Progenitor cell of endocrine pancreas (in vitro differentiated cells): ENCODE measurements at regions not wholly inside any gene's neighbourhood (a gene's known extent, or its start where the extent isn't known, plus 50 kb on each side); places are given as distances from the start of the nearest gene placed in this dataset.
"Not testable (repeated sequence)": the region's sequence is repeated elsewhere in the genome, so short reads cannot be mapped to it uniquely, and the experiment has no call there.

ENCODE experiments used
- DNase-seq: peaks from one replicate; pipeline ENCODE4 v3.0.0; 2021; ENCODE audit warnings: low spot score; ENCODE audit not compliant: unreplicated experiment
- H3K27ac Mint-ChIP-seq: 2 replicates; pipeline ENCODE4 v1.8.0; 2021; ENCODE audit warnings: mild to moderate bottlenecking, moderate library complexity, mixed read lengths
- H3K27me3 Mint-ChIP-seq: 2 replicates; pipeline ENCODE4 v1.8.0; 2021; ENCODE audit warnings: mixed read lengths
- H3K36me3 Mint-ChIP-seq: 2 replicates; pipeline ENCODE4 v1.8.0; 2022; ENCODE audit warnings: mixed read lengths; ENCODE audit not compliant: insufficient read depth
- H3K4me1 Mint-ChIP-seq: 2 replicates; pipeline ENCODE4 v1.8.0; 2021; ENCODE audit warnings: low read depth, mixed read lengths
- H3K4me3 Mint-ChIP-seq: 2 replicates; pipeline ENCODE4 v1.8.0; 2021; ENCODE audit warnings: low read depth, mild to moderate bottlenecking, moderate library complexity, mixed read lengths
- H3K9me3 Mint-ChIP-seq: 2 replicates; pipeline ENCODE4 v1.8.0; 2021; ENCODE audit warnings: low read depth, mixed read lengths
- TF ChIP-seq, protein P1 (sequence below): fragments of 200-600 bp; sonication (generic); IDR thresholded peaks from one replicate; pipeline ENCODE4 v1.5.0; 2021; ENCODE audit warnings: antibody characterized with exemption, mild to moderate bottlenecking; ENCODE audit not compliant: unreplicated experiment

DNA sequence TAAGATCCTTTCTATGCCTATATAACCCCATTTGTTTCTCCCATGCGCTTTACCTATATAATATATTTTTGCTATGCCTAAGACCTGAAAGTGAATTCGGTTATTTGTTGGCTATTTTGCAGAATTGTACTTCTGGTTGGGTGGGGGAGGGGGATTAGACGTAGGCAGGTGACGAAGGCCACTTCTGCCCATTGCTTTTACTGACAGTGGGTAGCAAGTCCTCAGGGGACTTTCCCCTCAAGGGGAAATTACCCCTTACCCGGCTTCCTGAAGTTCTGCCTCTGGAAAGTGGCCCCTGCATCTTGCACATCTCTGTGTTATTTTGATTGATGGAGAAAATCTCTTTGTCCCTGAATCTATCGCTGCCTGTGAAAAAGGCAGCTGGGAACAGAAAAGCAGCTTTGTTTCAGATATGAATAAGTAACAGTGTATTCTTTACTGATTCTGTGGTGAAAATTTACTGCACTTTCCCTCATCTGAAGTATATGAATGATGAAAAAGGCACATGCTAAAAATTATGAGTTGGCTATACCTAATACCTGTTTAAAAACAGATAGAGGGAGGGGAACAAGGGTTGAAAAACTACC lies 133.9 kb downstream of the UTRN start:
- Mint-ChIP-seq H3K4me3 (no peak overlapping the region), H3K27ac (no peak overlapping the region), H3K4me1 (peaks cover 25% of the 10 kb centered on the region), H3K36me3 (peaks cover 9% of the 10 kb centered on the region), H3K27me3 (no peaks in the 10 kb centered on the region), H3K9me3 (no peaks in the 10 kb centered on the region)
- TF ChIP-seq, protein P1, sequence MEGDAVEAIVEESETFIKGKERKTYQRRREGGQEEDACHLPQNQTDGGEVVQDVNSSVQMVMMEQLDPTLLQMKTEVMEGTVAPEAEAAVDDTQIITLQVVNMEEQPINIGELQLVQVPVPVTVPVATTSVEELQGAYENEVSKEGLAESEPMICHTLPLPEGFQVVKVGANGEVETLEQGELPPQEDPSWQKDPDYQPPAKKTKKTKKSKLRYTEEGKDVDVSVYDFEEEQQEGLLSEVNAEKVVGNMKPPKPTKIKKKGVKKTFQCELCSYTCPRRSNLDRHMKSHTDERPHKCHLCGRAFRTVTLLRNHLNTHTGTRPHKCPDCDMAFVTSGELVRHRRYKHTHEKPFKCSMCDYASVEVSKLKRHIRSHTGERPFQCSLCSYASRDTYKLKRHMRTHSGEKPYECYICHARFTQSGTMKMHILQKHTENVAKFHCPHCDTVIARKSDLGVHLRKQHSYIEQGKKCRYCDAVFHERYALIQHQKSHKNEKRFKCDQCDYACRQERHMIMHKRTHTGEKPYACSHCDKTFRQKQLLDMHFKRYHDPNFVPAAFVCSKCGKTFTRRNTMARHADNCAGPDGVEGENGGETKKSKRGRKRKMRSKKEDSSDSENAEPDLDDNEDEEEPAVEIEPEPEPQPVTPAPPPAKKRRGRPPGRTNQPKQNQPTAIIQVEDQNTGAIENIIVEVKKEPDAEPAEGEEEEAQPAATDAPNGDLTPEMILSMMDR = no peak
- no peak for DNase-seq

DNA sequence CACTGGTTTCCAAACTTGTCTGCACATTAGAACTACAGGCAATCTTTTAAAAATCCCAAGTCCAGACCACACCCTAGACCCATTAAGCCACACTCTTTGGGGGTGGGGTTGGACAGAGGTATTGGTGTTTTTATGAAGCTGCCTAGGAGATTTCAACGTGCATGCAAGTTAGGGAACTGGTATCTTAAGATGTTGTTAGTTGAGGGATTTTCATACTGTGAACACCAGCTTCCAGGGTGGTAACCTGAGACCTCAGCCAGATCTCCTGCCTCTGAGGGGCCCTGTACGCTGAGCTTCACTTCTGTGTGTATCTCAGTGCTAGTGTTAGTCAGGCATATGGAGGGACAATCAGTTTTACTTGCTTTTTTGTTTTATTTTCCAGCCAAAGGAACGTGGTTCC lies 138.0 kb downstream of the UTRN start:
- Mint-ChIP-seq H3K27ac (peak overlapping the region; percentile 70), H3K9me3 (no peaks in the 10 kb centered on the region), H3K4me1 (peaks cover 20% of the 10 kb centered on the region), H3K27me3 (no peaks in the 10 kb centered on the region), H3K4me3 (no peak overlapping the region), H3K36me3 (peaks cover 29% of the 10 kb centered on the region)
- TF ChIP-seq, protein P1 = no peak
- DNase-seq = no peak

DNA sequence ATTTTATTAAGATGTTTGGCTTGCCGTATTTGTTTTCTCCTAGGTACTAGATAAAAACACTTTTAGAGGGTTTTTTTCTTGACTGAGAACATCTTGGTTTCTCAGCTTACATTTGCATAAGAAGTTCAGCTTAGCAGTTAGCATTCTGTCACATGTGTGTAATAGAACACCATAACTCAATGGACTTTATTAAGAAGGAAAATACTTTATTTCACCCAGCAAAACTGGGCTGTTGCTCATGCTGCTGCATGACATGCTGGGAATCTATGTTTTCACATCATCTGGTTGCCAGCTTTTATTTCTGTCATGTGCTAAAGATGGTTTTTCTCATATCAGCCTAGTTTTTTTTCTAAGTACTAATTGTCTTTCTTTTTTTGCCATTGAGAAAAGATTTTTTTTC lies 144.6 kb downstream of the UTRN start:
- Mint-ChIP-seq H3K4me3 (no peak overlapping the region), H3K27me3 (no peaks in the 10 kb centered on the region), H3K4me1 (peaks cover 11% of the 10 kb centered on the region), H3K27ac (no peak overlapping the region), H3K36me3 (peaks cover 40% of the 10 kb centered on the region), H3K9me3 (peaks cover 4% of the 10 kb centered on the region)
- TF ChIP-seq, protein P1 = no peak
- no peak for DNase-seq

DNA sequence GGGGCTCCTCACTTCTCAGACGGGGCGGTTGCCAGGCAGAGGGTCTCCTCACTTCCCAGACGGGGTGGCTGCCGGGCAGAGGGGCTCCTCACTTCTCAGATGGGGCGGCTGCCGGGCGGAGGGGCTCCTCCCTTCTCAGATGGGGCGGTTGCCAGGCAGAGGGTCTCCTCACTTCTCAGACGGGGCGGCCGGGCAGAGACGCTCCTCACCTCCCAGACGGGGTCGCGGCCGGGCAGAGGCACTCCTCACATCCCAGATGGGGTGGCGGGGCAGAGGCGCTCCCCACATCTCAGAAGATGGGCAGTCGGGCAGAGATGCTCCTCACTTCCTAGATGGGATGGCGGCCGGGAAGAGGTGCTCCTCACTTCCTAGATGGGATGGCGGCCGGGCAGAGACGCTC lies 148.3 kb downstream of the UTRN start:
- not testable (repeated sequence) for H3K9me3 Mint-ChIP-seq, DNase-seq, H3K4me3 Mint-ChIP-seq, H3K27me3 Mint-ChIP-seq, H3K27ac Mint-ChIP-seq
- peaks cover 25% of the 10 kb centered on the region for H3K4me1 Mint-ChIP-seq
- H3K36me3 Mint-ChIP-seq = peaks cover 47% of the 10 kb centered on the region

DNA sequence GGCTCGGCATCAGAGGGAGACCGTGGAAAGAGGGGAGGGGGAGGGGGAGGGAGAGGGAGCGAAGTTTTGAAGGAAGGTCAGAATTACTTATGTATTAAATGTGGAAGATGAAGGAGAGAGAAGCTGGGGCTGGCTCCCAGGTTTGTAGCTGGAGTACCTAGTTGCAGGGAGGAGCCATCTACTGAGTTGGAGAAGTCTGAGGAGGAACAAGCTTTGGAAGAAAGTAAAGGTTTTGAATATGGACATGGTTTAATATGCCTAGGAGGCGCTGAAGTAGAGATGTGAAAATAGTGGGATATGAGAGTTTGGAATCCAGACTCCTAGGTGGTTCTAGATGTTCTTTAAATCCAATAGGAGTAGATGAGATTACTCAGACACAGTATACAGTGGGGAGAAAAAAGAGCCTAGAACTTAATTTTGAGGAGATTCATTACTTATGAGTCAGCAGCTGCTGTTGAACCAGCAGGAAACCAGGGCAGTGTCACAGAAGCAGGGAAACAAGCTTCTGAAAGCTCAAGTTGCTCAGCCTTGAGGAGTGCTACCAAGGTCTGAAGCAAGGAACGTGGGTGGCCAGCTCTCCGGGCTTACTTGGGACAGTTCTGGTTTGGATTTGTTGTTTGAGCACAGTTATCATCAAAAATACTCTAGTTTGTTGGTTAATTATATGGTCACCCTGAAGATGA lies 149.3 kb downstream of the UTRN start:
- H3K9me3 Mint-ChIP-seq = peaks cover 9% of the 10 kb centered on the region
- H3K4me3 Mint-ChIP-seq = no peak overlapping the region
- H3K36me3 Mint-ChIP-seq = peaks cover 51% of the 10 kb centered on the region
- DNase-seq = no peak
- H3K4me1 Mint-ChIP-seq = peaks cover 29% of the 10 kb centered on the region
- peak overlapping the region; percentile 54 for H3K27ac Mint-ChIP-seq
- TF ChIP-seq, protein P1 = no peak
- H3K27me3 Mint-ChIP-seq = no peaks in the 10 kb centered on the region
